AG04449 (cell line): ENCODE measurements at regions not wholly inside any gene's neighbourhood (a gene's known extent, or its start where the extent isn't known, plus 50 kb on each side); places are given as distances from the start of the nearest gene placed in this dataset.

Source experiments
- CTCF ChIA-PET: fragments of 350-600 bp; formaldehyde crosslinking; extraction: SDS; loops from one replicate; lab custom pipeline; 2021; ENCODE audit warnings: antibody characterized with exemption; lab: Yijun Ruan, JAX
- POLR2A ChIA-PET: fragments of 400-600, 350-600 bp; formaldehyde crosslinking; extraction: SDS; loops from one replicate; lab custom pipeline; 2020; ENCODE audit warnings: antibody characterized with exemption, inconsistent platforms; lab: Yijun Ruan, JAX
- DNase-seq: peaks from one replicate; pipeline ENCODE4 v3.0.0-alpha.2; 2010; ENCODE audit warnings: low read depth, low spot score
- H3K4me3 ChIP-seq: 2 replicates; pipeline ENCODE4 v1.5.1; 2011; ENCODE audit warnings: low read depth, mild to moderate bottlenecking, control low read depth, low read length
- TF ChIP-seq, protein P1 (sequence below): IDR thresholded peaks from one replicate; pipeline ENCODE4 v1.5.1; 2011; ENCODE audit warnings: mild to moderate bottlenecking, moderate library complexity, low read length, control low read depth, inconsistent platforms; ENCODE audit not compliant: insufficient read depth; ENCODE audit errors: missing control alignments

DNA sequence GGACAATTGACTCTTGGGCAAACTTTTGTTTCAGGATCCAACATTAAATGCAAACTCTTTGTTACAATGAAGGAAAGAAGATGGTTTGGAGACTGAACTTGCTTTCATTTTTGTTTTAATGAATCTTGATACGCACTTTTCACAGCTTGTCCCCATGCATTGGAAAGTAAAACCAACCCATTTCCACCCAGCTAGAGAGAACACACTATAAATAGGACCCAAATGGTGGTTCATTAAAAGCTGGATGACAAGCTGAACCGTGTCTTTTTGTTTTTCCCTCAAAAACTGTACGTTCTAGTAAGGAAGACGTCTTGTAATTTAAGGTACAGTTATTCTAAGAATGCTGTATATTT lies 95.3 kb upstream of the EGFL6 start:
- TF ChIP-seq, protein P1, sequence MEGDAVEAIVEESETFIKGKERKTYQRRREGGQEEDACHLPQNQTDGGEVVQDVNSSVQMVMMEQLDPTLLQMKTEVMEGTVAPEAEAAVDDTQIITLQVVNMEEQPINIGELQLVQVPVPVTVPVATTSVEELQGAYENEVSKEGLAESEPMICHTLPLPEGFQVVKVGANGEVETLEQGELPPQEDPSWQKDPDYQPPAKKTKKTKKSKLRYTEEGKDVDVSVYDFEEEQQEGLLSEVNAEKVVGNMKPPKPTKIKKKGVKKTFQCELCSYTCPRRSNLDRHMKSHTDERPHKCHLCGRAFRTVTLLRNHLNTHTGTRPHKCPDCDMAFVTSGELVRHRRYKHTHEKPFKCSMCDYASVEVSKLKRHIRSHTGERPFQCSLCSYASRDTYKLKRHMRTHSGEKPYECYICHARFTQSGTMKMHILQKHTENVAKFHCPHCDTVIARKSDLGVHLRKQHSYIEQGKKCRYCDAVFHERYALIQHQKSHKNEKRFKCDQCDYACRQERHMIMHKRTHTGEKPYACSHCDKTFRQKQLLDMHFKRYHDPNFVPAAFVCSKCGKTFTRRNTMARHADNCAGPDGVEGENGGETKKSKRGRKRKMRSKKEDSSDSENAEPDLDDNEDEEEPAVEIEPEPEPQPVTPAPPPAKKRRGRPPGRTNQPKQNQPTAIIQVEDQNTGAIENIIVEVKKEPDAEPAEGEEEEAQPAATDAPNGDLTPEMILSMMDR: no peak

DNA sequence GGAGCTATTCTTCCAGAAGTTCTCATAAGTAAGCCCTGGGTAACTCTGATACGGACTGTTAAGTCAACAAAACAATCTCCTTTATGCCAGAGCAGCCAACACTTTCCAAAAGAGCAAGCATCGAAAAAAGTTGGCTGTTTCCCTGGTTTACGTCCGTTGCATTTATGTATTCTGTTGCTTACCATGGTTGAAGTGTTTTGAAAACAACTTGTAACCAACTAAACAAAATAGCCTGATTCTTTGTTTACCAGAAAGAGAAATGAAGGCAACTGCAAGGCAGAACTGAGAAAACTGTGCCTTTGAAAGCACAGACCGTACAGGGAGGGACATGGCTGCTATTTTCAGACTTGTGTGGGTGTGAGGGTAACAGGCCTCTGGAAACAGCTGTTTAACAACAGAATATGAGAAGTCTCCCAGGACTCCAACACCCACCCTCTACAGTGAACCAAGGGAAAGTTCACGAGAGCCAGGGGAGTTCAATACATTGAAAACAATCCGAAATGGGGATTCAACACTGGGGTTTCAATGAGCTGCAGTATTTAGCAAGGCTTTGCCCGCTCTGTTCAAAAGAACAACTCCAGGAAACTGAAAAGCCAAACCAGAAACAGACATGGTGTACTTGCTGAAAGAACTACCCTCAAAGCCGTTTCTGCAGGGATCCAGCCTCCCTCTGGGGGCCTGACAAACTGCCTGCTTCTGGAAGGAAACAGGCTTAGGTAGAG lies 95.8 kb upstream of the EGFL6 start:
- H3K4me3 ChIP-seq: no peak overlapping the region
- ChIA-PET CTCF (no interaction called here), POLR2A (no interaction called here)
- DNase-seq: no peak
- TF ChIP-seq, protein P1: no peak

More for the DNA sequence above, 95.3 kb upstream of the EGFL6 start:
- no peak overlapping the region for H3K4me3 ChIP-seq
- no peak for DNase-seq
- CTCF ChIA-PET: no interaction called here
- POLR2A ChIA-PET: no interaction called here

DNA sequence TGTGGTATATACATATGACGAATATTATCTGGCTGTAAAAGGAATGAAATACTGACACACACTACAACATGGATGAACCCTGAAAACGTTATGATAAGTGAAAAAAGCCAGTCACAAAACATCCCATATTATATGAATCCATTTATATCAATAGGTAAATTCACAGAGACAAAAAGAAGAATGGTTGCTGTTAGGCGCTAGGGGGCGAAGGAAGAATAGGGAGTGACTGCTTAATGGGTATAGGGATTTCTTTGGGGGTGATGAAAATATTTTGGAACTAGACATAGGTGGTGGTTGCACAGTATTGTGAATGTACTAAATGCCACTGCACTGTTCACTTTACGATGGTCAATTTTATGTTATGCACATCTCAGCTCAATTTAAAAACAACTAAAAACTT lies 96.4 kb upstream of the EGFL6 start:
- no peak for DNase-seq
- CTCF ChIA-PET: no interaction called here
- no peak overlapping the region for H3K4me3 ChIP-seq
- POLR2A ChIA-PET: no interaction called here
- TF ChIP-seq, protein P1: no peak

DNA sequence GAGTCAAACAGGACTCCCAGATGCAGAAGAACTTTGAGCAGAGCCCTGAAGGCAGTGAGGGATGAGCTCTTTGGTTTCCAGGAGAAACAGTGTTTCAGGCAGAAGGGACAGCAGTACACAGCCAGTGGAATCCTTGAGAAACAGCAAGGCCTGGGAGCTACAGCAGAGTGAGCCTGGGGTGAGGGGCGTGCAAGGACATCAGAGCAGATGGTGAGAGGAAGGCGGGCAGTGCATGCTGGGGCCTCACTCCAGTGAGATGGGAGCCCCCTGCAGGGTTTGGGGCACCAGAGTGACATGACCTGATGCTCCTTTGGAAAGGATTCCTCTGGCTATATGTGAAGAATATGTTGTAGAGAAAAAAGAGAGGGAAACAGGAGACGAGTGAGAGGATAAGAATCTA lies 98.1 kb upstream of the EGFL6 start:
- no peak for DNase-seq
- CTCF ChIA-PET: interaction anchor here (1.0 kb wide), 1 partner anchor 14 kb away, joined by 3 read pairs; no protein-coding TSS in a partner anchor
- no peak overlapping the region for H3K4me3 ChIP-seq
- POLR2A ChIA-PET: interaction anchor here (1.1 kb wide), 1 partner anchor 495 kb away, joined by 3 read pairs; no protein-coding TSS in a partner anchor
- TF ChIP-seq, protein P1: no peak

DNA sequence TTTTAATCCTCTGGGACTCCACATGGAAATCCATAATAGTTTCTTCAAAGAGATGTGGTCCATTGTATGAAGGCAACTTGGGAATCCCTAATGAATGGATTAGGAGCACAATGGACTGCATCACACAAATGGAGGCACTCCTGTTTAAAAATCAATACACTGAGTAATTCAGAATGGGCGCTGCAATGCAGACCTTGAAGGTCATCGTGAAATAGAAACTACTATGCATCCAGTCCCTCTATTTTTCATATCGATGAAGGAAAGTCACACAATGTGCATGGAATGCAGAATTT lies 98.8 kb upstream of the EGFL6 start:
- TF ChIP-seq, protein P1: no peak
- CTCF ChIA-PET: interaction anchor here (1.0 kb wide), 1 partner anchor 15 kb away, joined by 3 read pairs; no protein-coding TSS in a partner anchor
- no peak for DNase-seq
- no peak overlapping the region for H3K4me3 ChIP-seq
- POLR2A ChIA-PET: interaction anchor here (1.1 kb wide), 1 partner anchor 494 kb away, joined by 3 read pairs; no protein-coding TSS in a partner anchor

DNA sequence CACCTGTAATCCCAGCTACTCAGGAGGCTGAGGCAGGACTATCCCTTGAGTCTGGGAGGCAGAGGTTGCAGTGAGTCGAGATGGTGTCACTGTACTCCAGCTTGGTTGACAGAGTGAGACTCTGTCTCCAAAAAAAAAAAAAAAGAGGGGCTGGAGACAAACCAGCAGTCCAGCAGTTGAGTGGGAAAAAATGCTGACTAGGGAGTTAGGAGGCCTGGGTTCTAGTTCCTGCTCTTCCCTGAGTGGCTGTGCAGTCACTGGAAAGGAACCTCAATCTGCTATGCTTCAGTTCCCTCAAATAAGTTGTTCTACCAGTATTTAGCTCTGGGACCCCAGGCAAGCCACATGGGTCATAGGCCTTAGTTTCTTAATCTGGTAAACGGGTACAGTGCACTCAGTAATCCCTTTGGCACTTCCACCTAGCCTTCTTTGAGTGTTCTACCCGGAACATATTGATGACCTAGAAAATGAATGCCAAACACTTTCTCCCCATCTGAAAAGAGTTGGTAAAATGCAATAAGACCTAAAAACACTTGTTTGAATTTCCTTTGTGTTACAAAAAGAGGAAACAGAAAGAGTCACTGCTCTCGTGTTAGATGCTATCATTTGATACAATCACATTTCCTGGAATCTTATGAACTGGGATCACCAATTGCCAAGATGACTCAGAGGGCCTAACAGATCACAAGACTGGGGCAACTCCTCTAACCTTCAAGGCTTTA lies 99.3 kb upstream of the EGFL6 start:
- ChIA-PET POLR2A (no interaction called here), CTCF (no interaction called here)
- TF ChIP-seq, protein P1: no peak
- no peak for DNase-seq
- no peak overlapping the region for H3K4me3 ChIP-seq
